Uterus (tissue), 2 donors: ENCODE measurements at regions not wholly inside any gene's neighbourhood (a gene's known extent, or its start where the extent isn't known, plus 50 kb on each side); places are given as distances from the start of the nearest gene placed in this dataset.

Experiments
- CTCF ChIP-seq, 4 experiments: fragments of 200-600 bp in 2 of 4; fragments of 450-650 bp in 2 of 4; sonication (generic) in 2 of 4; IDR thresholded peaks; one replicate each; pipeline ENCODE4 v1.5.1; 2016 to 2019; ENCODE audit warnings: antibody characterized with exemption in 4 of 4, mild to moderate bottlenecking in 2 of 4, moderate library complexity in 1 of 4
- POLR2A ChIP-seq, 2 donors: fragments of 450-650 bp; IDR thresholded peaks; one replicate each; pipeline ENCODE4 v1.6.1; 2016; ENCODE audit warnings: antibody characterized with exemption in 2 of 2, mild to moderate bottlenecking in 1 of 2, moderate library complexity in 1 of 2

GRCh38 chr15:78708713-78709260 is 67.8 kb upstream of the CHRNB4 start:
- TF ChIP-seq CTCF (IDR thresholded peaks at IDR 0.05), result no peak
- TF ChIP-seq POLR2A (IDR thresholded peaks at IDR 0.05), result no peak
